GM10248 (cell line): ENCODE measurements at regions not wholly inside any gene's neighbourhood (a gene's known extent, or its start where the extent isn't known, plus 50 kb on each side); places are given as distances from the start of the nearest gene placed in this dataset.

Source experiments
- CTCF ChIA-PET: fragments of 300-600 bp; sonication (Branson Sonifier 250); formaldehyde crosslinking; extraction: SDS; loops from one replicate; lab custom pipeline; 2021; ENCODE audit warnings: antibody characterized with exemption; lab: Yijun Ruan, JAX
- POLR2A ChIA-PET: fragments of 350-650 bp; sonication (Branson Sonifier 250); formaldehyde crosslinking; extraction: SDS; loops from one replicate; lab custom pipeline; 2020; ENCODE audit warnings: antibody characterized with exemption; lab: Yijun Ruan, JAX
- DNase-seq: peaks from one replicate; pipeline ENCODE4 v3.0.0; 2012; ENCODE audit errors: extremely low spot score
- TF ChIP-seq, protein P1 (sequence below): IDR thresholded peaks from 2 replicates; pipeline ENCODE4 v1.5.1; 2012; ENCODE audit warnings: mild to moderate bottlenecking, low read depth; ENCODE audit errors: extremely low read depth, missing control alignments, control extremely low read depth

DNA sequence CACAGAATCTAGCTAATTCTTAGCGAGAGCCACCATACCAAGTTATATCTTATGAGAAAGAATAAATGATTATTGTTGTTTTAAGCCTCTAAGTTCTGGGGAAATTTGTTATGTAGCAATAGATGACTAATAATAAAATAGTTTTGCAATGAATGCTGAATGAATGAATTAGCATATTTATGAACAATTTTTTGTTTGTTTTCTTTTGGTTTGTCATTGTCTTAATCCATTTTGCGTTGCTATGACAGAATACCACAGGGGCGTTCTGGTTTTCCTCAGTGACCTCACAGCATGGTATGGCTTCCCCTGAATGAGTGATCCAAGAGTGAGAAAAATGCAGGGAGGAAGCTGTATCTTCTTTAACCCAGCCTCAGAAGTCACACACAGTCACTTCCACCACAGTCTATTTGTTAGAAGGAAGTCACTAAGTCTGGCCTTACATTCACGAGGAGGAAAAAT is 53.8 kb upstream of the HPDL start:
- ChIA-PET POLR2A (no interaction called here), CTCF (interaction anchor here (1.0 to 1.3 kb wide), 2 partner anchors 10 to 14 kb away, joined by 3 read pairs; no protein-coding TSS in a partner anchor)
- TF ChIP-seq, protein P1, sequence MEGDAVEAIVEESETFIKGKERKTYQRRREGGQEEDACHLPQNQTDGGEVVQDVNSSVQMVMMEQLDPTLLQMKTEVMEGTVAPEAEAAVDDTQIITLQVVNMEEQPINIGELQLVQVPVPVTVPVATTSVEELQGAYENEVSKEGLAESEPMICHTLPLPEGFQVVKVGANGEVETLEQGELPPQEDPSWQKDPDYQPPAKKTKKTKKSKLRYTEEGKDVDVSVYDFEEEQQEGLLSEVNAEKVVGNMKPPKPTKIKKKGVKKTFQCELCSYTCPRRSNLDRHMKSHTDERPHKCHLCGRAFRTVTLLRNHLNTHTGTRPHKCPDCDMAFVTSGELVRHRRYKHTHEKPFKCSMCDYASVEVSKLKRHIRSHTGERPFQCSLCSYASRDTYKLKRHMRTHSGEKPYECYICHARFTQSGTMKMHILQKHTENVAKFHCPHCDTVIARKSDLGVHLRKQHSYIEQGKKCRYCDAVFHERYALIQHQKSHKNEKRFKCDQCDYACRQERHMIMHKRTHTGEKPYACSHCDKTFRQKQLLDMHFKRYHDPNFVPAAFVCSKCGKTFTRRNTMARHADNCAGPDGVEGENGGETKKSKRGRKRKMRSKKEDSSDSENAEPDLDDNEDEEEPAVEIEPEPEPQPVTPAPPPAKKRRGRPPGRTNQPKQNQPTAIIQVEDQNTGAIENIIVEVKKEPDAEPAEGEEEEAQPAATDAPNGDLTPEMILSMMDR = no peak
- no peak for DNase-seq

DNA sequence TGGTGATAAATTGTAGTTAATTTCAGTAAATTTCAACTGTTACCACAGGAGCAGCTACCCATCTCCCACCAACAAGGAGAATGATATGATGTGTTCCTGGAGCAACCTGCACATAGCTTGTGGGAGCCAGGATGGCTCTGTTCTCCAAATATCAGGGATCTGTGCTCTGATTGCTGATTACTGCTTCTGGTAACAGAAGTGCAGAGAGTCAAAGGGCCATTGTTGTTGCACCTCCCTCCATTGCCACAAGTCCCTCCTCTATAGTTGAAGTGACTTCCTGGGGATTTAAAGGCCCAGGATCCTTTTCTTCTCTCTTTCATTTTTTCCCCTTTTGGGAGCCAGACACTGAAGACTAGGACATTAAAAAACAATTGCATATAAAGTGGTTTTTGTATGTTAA is 51.6 kb upstream of the HPDL start:
- TF ChIP-seq, protein P1 = no peak
- CTCF ChIA-PET = no interaction called here
- no peak for DNase-seq
- POLR2A ChIA-PET = no interaction called here
